Stimulated activated CD4-positive, alpha-beta T cell treated with anti-CD3 and anti-CD28 coated beads, TNF-alpha, amount 100 ng/mL, for 48 hours (primary cell): ENCODE measurements at regions not wholly inside any gene's neighbourhood (a gene's known extent, or its start where the extent isn't known, plus 50 kb on each side); places are given as distances from the start of the nearest gene placed in this dataset.

ENCODE experiments used
- DNase-seq, 3 donors: peaks; one replicate each; pipeline ENCODE4 v3.0.0-alpha.2; 2020; ENCODE audit warnings: low read depth in 3 of 3

DNA sequence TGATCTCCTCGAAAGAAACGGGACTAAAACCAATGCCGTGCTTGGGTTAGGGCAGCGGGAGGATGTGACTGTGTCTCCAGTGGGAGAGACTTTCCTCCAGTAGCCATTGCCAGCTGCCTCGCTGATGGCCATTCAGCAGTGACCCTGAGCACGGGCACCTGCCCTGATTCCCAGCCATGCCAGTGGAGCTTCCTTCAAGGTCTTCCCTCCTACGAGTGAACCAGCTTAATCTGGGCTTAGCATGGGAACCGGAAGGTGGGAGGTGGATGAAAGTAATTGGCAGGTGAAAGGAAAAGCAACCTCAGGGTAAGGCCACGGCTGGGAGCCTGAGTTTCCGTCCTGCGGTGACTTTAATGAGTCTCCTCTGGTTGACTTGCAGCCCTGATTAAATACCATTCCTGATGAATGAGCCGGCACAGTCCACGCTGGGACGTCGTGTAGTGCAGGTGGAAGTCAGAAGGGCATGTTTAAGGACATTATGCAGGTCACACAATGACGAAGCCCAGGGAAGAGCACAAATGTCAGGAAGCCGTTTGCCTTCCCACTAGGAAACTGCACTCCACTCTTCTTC, 813.5 kb downstream of the QKI start:
- no peak for DNase-seq

- DNase-seq, result no peak
These were observed 802.3 kb downstream of the QKI start for GRCh38 chr6:164216839-164217238.

DNA sequence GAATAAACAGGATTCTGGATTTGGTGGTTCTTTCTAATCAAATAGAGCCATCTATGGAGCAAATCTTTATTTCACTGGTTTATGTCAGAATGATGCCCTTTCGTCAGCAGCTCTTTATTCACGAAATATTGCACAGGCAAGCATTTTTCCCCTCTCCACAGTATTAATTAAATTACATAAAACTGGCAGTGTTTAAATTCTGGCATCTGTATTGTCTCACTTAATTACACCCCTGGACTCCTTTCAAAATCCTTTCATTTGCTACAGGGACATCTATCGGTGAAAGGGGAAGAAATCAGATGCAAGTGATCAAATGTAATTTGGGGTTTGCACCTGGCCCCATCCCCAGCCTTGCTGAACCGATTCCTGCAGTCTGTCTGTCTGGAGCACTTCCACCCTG, 801.9 kb downstream of the QKI start:
- no peak for DNase-seq

DNA sequence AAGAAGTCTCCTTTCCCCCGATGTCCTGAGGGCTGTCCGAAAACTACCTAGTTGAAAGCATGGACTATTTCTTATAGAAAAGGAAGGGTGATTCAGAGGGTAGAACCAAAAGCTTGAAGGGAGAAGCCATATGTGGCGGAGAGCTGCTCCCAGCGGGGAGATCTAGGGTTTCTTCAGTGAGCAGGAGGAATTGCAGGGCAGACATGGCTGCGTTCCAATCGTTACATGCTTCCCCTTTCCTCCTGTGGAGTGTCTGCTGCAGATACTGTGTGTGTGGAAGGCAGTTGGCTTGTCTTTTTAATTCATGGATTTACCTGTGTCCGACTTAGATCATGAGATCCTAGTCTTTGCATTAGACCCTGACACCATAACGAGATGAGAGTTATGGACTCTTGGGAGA, 799.5 kb downstream of the QKI start:
- DNase-seq, result no peak

DNA sequence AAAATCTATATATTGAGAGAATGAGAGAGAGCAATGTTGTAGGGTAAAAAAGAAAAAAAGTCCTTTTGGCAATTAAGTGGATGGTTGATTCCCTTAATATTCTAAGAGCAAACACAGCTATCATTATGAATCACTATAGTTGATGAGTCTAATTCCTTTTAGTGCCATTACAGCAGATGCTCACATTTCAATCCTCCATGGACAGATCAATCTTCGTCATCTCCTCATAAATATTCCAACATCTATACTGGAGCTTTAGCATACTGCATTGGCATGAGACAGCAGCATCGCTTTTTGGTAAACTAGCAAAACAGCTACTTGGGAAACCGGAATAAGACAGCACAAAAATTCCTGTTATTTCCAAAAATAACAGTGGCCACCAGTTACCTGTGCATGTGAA, 796.7 kb downstream of the QKI start:
- DNase-seq, result no peak

DNA sequence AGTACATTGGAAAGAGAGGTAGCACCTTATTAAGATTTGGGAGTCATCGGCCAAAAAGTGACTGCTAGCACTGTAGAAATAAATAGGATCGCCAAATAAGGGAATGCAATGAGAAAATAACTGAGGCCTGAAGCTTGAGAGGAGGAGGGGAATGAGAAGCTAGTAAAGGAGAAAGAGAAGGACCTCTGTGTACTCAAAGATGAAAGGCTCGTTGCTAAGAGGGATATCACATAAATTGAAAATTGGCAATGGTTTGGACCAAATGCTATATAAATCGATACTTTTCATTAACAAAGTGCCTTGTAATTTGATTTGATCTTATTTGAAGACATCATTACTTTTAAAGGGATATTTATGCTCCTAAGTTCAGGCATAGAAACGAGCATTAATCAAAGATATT, 796.3 kb downstream of the QKI start:
- no peak for DNase-seq

DNA sequence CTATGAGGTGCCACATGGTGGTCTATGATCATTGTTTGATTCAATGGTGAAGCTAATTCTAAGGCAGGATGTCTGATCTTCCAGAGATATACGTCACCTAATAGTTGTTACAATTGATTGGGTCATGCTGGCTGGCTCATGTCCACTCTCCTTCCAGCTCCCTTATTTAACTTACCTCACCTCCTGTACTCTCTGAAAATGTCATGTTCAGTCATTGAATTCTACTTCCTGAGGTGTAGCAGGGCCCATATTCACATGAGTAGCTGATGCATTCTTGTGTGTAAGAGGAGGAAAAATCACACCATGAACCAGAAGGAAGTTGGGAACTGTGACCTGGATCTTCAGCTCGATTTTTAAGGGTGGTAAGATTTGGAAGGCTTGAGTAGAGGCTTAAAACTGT, 795.8 kb downstream of the QKI start:
- no peak for DNase-seq

- DNase-seq, result no peak
These were observed 793.9 kb downstream of the QKI start for GRCh38 chr6:164208371-164208770.

DNA sequence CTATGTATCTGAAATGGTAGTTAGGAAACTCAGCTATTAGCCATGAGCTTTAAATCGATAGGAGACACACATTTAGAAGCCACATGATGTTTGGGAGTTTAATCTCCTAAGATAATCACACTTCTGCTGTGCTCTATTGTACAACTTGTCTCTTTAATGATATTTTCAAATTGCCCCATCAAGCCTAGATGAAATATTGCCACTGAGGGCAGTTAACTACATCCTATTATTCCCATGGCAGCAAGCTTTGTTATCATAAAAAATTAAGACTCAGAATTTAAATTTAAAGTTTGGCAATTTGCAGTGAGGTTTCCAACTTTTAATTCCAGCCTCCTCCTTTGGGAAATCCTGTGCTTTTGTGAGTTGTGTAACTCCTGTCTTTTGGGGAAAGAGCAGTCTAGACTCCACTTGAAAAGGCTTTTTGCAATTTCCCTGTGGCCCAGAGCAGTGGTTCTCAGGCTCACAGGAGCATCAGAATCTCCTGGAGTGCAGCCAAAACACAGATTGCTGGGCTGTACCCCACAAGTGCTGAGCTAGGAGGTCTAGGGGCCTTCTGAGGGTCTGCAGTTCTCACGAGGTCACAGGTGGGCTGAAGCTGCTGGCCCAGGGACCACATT, 792.4 kb downstream of the QKI start:
- DNase-seq, result no peak

DNA sequence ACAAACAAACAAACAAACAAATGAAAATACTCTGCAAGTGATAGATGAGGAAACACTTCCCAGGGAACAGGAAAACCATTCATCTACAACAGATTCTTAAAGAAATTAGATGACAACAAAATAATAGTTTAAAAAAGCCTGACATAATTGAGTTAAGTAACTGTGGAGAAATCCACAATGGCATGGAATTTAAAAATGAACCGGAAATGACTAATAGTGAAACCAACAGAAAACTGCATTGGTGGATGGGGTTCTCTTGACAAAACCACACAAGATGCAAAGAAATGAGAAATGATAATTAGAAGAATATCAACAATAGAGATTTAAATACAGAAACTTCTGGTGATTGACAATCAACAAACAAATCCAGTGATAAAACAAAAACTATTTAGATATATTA, 785.6 kb downstream of the QKI start:
- DNase-seq, result no peak

DNA sequence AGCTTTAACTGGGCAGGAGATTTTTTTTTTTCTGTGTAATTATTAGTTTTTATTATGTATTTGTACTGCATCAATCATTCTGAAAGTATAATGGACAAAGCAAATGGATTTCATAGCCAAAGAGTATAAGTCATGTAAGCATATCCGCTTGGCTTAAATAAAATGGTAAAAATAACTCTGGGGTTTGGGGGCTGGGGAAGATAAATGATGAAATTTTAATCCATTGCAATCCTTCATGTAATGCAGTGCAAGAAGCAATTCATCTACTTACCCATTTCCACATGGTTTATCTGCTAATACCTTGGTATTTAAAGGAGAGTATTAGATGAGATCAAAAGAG, 781.4 kb downstream of the QKI start:
- DNase-seq, result no peak

DNA sequence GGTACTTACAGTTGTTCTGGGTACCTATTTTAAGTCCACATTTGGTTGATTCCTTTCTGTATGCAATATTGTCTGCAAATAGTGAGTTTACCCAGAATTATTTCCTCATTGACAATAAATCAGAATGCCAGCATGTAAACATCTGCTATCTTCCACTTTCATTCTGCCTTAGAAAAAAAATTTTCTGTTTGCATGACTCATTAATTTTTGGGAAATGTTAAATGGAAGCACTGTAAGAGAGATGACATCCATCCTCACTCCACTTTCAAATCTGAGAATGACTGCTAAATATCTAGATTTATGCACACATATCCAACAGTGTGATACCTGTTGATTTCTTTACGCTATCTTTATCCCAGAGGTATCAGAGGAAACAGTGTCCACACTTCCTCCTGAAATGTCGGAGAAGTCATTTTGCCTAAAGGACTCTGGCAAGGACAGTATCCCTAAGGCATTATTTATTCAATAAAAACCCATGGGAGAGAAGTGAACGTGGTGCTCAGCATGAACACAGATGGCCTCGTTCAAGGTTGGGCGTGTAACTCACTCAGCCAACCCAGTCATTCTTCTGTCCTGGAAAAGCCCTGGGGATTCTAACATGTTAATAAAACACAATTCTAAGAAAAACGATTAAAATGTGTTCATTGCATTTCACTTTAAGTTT, 780.9 kb downstream of the QKI start:
- DNase-seq, result no peak

DNA sequence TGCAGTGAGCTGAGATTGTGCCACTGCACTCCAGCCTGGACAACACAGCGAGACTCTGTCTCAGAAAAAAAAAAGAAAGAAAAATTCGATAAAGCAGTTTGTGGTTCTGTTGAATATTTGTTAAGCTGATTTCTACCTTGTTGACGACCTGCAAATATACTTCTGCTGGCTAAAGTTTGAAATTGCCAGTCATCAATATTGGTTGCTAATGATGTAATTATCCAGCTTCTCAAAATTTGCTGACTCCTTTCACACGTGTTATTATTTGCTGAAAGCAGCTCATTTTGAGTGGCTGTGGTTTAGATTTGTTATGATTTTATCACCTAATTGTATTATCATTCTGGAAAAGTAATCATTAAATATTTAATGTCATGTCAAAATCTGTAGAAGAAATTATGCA, 774.3 kb downstream of the QKI start:
- DNase-seq, result no peak

- no peak for DNase-seq
These were observed 771.0 kb downstream of the QKI start for GRCh38 chr6:164185471-164185871.

GRCh38 chr6:164184410-164184809, 769.9 kb downstream of the QKI start:
- DNase-seq, result no peak

DNA sequence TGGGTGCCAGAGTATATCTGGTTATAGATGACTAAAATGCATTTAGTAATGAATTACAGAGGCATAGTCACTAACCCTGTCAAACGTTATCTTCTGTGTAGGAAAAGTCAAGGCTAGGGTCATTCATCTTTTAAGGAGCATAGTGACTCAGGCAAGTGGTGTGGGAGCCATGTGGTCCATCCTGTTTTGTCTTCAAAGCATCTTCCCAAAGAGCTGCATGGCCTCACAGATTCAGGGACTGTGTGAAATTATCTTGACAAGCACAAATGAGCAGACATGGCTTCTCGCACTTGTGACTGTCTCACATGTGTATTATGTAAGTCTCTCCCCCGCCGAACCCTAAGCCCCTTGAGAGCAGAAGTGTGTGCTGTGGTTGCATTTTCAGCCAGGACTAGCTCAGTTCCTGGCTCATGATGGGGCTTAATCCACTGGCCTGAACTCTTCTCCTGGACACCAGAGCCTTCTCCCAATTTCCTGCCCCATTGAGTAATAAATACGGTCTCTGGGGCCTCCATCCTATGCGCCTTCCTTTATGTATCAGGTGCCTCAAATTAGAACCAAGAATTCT, 769.1 kb downstream of the QKI start:
- DNase-seq, result no peak

DNA sequence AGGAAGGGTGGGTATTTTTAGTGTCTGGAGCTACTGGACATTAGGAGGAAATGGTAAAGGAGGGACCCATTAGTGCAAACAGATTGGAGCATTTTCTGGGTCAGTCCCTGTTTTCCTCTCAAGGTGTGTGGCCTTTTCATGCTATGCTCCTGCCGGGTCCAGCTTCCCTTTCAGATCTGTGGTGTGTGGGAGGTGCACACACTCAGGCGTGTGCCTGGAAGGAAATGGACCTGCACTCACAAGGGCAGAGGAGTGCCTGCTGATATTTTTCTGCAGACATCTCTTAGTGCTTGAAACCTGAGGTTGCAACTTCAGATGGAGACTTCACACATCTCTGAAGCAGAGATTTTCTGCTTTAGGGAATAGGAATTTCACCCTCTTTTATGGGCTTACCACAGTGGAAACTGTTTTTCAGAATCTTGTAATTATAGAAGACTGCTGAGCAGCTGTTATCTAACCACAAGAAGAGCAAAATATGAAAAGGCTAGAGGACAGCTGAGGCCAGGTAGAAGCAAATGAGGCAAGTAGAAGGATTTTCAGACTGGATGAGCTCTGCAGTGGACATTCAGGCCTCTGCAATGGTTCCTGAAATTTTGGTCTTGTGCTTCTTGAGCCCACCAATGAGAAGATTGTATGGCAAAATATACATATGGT, 764.3 kb downstream of the QKI start:
- DNase-seq, result no peak

DNA sequence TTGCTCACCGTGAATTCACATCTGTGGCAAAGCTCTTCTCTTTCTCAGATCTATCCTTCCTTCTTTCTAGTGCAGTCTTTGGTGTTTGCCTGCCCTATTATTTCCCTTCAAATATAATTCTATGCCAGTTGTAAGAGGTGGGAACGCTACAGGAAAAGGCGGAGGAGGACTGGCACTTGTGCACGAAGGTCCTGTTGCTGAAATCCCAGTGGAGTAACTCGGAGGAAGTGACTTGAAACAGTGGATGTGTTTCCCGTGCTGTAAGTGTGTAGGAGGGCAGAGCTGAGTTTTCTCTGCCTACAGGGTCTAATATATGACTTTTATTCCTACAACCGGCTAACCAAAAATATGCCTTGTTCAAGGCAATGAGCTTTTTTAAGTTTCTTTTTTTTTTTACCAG, 754.8 kb downstream of the QKI start:
- DNase-seq, result no peak

- DNase-seq, result no peak
These were observed 754.1 kb downstream of the QKI start for GRCh38 chr6:164168595-164168994.

GRCh38 chr6:164167873-164168405, 753.4 kb downstream of the QKI start:
- DNase-seq, result no peak

DNA sequence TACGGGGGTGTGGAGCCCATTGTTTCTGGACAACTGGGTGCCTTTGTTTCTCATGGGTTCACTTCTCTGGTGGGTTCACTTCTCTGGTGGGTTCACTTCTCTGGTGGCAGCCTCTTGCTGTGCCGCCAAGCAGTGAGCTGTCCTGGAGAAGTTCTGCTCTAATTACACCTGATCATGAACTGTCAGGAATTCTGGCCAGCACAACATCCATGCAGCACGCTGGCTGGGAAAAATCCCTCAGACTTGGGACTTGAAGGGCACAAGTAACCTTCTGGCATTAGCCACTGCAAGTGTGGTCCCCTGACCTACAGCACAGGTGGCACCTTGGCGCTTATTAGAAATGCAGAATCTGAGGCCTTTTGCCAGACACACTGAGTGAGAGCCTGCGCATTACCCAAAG, 752.5 kb downstream of the QKI start:
- no peak for DNase-seq

GRCh38 chr6:164166515-164166914, 752.0 kb downstream of the QKI start:
- DNase-seq, result no peak

DNA sequence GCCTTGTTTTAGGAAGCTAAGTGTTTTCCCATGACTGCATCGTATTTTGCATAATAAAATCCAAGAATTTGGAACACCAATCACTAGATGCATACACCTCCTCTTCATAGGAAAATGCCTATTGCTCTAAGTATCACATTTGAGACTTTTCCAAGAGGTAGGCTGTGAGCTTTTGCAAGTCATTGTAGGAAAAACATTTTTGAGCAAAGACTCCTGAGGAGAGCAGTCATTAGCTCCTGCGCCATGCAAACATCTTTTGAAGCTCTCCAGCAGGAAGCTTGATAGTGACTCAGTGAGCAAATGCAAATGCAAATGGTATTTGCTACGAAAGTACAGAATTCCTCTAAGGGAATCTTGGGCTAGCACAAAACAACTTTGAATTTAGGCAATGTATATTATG, 750.4 kb downstream of the QKI start:
- DNase-seq, result no peak
